Right atrium auricular region (tissue), 2 donors: ENCODE measurements at regions not wholly inside any gene's neighbourhood (a gene's known extent, or its start where the extent isn't known, plus 50 kb on each side); places are given as distances from the start of the nearest gene placed in this dataset.

ENCODE experiments used
- DNase-seq: peaks from one replicate; pipeline ENCODE4 v3.0.0-alpha.2; 2019; ENCODE audit warnings: low spot score
- H3K27ac ChIP-seq, 2 donors: fragments of 200-600 bp; sonication (generic); 1 replicate in 1 of 2; 2 replicates in 1 of 2; pipeline ENCODE4 v1.5.1; 2016 to 2019
- H3K27me3 ChIP-seq, 2 donors: fragments of 200-600 bp; sonication (generic); one replicate each; pipeline versions ENCODE4 v1.5.1 to v1.6.0; 2017 to 2019
- H3K36me3 ChIP-seq: fragments of 200-600 bp; sonication (generic); one replicate; pipeline ENCODE4 v1.5.1; 2016
- H3K4me1 ChIP-seq, 2 donors: fragments of 200-600 bp; sonication (generic); one replicate each; pipeline versions ENCODE4 v1.5.1 to v1.6.0; 2017 to 2019
- H3K4me3 ChIP-seq, 2 donors: fragments of 200-600 bp; sonication (generic); 1 replicate in 1 of 2; 2 replicates in 1 of 2; pipeline ENCODE4 v1.5.1; 2017 to 2019; ENCODE audit warnings: mild to moderate bottlenecking in 1 of 2, moderate library complexity in 1 of 2
- H3K9me3 ChIP-seq, 2 donors: fragments of 200-600 bp; sonication (generic); one replicate each; pipeline ENCODE4 v1.5.1; 2019
- CTCF ChIP-seq, 2 donors: fragments of 200-600 bp; sonication (generic); IDR thresholded peaks; one replicate each; pipeline ENCODE4 v1.5.1; 2019; ENCODE audit warnings: antibody characterized with exemption in 2 of 2

- TF ChIP-seq CTCF (IDR thresholded peaks at IDR 0.05) = no peak
- Histone ChIP-seq H3K4me1 (no peaks in the 10 kb centered on the region), H3K9me3 (no peaks in the 10 kb centered on the region), H3K27me3 (no peaks in the 10 kb centered on the region), H3K36me3 (no peaks in the 10 kb centered on the region), H3K27ac (no peak overlapping the region), H3K4me3 (no peak overlapping the region)
- no peak for DNase-seq
Measured at GRCh38 chr6:15960740-15961634, 167.9 kb upstream of the MYLIP start.

- Histone ChIP-seq H3K36me3 (no peaks in the 10 kb centered on the region), H3K4me1 (peaks cover 0 to 10% of the 10 kb centered on the region in 2 donors), H3K27ac (no peak overlapping the region), H3K27me3 (no peaks in the 10 kb centered on the region), H3K9me3 (no peaks in the 10 kb centered on the region), H3K4me3 (no peak overlapping the region)
- no peak for DNase-seq
- TF ChIP-seq CTCF (IDR thresholded peaks at IDR 0.05) = no peak
Measured at GRCh38 chr6:15957655-15958169, 171.2 kb upstream of the MYLIP start.

- Histone ChIP-seq H3K27me3 (no peaks in the 10 kb centered on the region), H3K27ac (no peak overlapping the region), H3K36me3 (no peaks in the 10 kb centered on the region), H3K9me3 (no peaks in the 10 kb centered on the region), H3K4me1 (peaks cover 0 to 12% of the 10 kb centered on the region in 2 donors), H3K4me3 (no peak overlapping the region)
- TF ChIP-seq CTCF (IDR thresholded peaks at IDR 0.05) = no peak
- no peak for DNase-seq
Measured at GRCh38 chr6:15956205-15957106, 172.4 kb upstream of the MYLIP start.

DNA sequence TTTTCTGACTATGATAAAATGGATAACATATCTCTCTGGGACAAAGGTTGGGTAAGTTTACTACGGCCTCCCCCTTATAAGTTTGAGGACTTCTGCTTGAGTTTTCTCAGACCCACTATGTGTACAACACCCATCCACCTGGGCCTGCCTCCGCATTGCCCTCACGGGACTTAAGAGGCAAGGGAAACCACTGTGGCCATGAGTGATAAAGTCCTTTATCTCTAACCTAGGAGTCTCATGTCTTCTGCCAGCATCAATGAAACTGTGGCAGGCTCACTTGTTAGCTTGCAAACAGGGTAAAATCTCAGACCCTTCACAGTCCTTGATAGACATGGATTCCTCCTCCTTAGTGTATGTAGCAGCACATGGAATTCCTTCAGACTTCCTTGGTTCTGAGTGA lies 173.4 kb upstream of the MYLIP start:
- Histone ChIP-seq H3K36me3 (no peaks in the 10 kb centered on the region), H3K4me1 (peaks cover 0 to 12% of the 10 kb centered on the region in 2 donors), H3K27me3 (no peaks in the 10 kb centered on the region), H3K27ac (no peak overlapping the region), H3K9me3 (no peaks in the 10 kb centered on the region), H3K4me3 (no peak overlapping the region)
- TF ChIP-seq CTCF (IDR thresholded peaks at IDR 0.05) = no peak
- no peak for DNase-seq

GRCh38 chr6:15953152-15953880 lies 175.6 kb upstream of the MYLIP start:
- Histone ChIP-seq H3K4me3 (no peak overlapping the region), H3K4me1 (peaks cover 2 to 16% of the 10 kb centered on the region in 2 donors), H3K27ac (peak overlapping the region in 1 of 2 donors; percentile 2), H3K9me3 (no peaks in the 10 kb centered on the region), H3K36me3 (no peaks in the 10 kb centered on the region), H3K27me3 (no peaks in the 10 kb centered on the region)
- TF ChIP-seq CTCF (IDR thresholded peaks at IDR 0.05) = no peak
- DNase-seq = no peak
